Endodermal cell (in vitro differentiated cells): ENCODE measurements at regions not wholly inside any gene's neighbourhood (a gene's known extent, or its start where the extent isn't known, plus 50 kb on each side); places are given as distances from the start of the nearest gene placed in this dataset.

Experiments used
- DNase-seq: peaks from one replicate; pipeline ENCODE4 v3.0.0-alpha.2; 2017
- H3K27ac ChIP-seq: 2 replicates; pipeline ENCODE4 v1.5.1; 2013; ENCODE audit warnings: mild to moderate bottlenecking, low read depth, low read length, moderate library complexity
- H3K27me3 ChIP-seq: 2 replicates; pipeline ENCODE4 v1.6.1; 2013; ENCODE audit warnings: mild to moderate bottlenecking, low read length, moderate library complexity; ENCODE audit not compliant: insufficient read depth, control insufficient read depth, poor library complexity, severe bottlenecking
- H3K36me3 ChIP-seq: 2 replicates; pipeline ENCODE4 v1.7.0; 2013; ENCODE audit warnings: mild to moderate bottlenecking, low read length, moderate library complexity; ENCODE audit not compliant: control insufficient read depth, insufficient read depth
- H3K4me1 ChIP-seq: one replicate; pipeline ENCODE4 v1.7.0; 2013; ENCODE audit warnings: low read length; ENCODE audit not compliant: control insufficient read depth, insufficient read depth
- H3K4me3 ChIP-seq: 2 replicates; pipeline ENCODE4 v1.5.1; 2013; ENCODE audit warnings: mild to moderate bottlenecking, low read length, moderate library complexity
- H3K9ac ChIP-seq: 2 replicates; pipeline ENCODE4 v1.6.1; 2013; ENCODE audit warnings: mild to moderate bottlenecking, low read length, moderate library complexity; ENCODE audit not compliant: poor library complexity, severe bottlenecking; ENCODE audit errors: extremely low read depth
- H3K9me3 ChIP-seq: 2 replicates; pipeline ENCODE4 v1.6.1; 2013; ENCODE audit warnings: mild to moderate bottlenecking, low read length, moderate library complexity; ENCODE audit not compliant: control insufficient read depth
- H3K27ac Mint-ChIP-seq: 2 replicates; pipeline ENCODE4 v1.8.0; 2020; ENCODE audit warnings: mixed read lengths
- H3K27me3 Mint-ChIP-seq: 2 replicates; pipeline ENCODE4 v1.8.0; 2021; ENCODE audit warnings: mild to moderate bottlenecking, mixed read lengths; ENCODE audit not compliant: insufficient read depth
- H3K36me3 Mint-ChIP-seq: 2 replicates; pipeline ENCODE4 v1.8.0; 2020; ENCODE audit warnings: low read depth, mixed read lengths
- H3K4me1 Mint-ChIP-seq: 2 replicates; pipeline ENCODE4 v1.8.0; 2020; ENCODE audit warnings: mixed read lengths
- H3K4me3 Mint-ChIP-seq: 2 replicates; pipeline ENCODE4 v1.8.0; 2020; ENCODE audit warnings: mild to moderate bottlenecking, moderate library complexity, mixed read lengths
- H3K9me3 Mint-ChIP-seq: 2 replicates; pipeline ENCODE4 v1.8.0; 2020; ENCODE audit warnings: mild to moderate bottlenecking, mixed read lengths
- WGBS, 2 experiments: methylation state at CpG; one replicate each; pipeline versions ENCODE4 v1.1.5 to v1.1.7; 2013; ENCODE audit warnings: missing lambda C conversion rate in 2 of 2, mixed read lengths in 1 of 2; ENCODE audit not compliant: insufficient coverage in 1 of 2, insufficient read length in 1 of 2; 5-methylcytosine and 5-hydroxymethylcytosine counted together
- TF ChIP-seq, protein P1 (sequence below): fragments of 200-600 bp; sonication (generic); conservative IDR thresholded peaks from 2 replicates; pipeline ENCODE4 v1.5.0; 2021; ENCODE audit warnings: antibody characterized with exemption, mild to moderate bottlenecking

DNA sequence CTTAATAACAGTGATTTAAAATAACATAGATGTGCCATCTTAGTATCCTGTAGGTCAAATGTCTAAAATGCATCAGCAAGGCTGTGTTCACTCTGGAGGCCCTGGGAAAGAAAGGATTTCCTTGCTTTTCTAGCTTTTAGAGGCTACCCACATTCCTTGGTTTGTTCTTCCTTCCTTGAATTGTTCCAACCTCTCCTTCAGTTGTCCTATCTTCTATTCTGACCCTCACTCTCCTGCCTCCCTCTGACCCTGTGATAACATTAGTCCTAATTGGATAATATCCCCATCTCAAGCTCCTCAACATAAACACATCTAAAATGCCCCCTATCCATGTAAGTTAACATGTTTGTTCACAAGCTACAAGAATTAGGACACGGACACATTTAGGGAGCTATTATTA lies 733.5 kb downstream of the SOCS6 start:
- H3K9me3 ChIP-seq, result peaks cover 65% of the 10 kb centered on the region
- no peaks in the 10 kb centered on the region for H3K36me3 Mint-ChIP-seq
- WGBS, 2 experiments, result 63% methylated on average over 1 of the region's 1 CpG; no CpG with 5 or more reads in 1 of the 2 experiments
- no peak overlapping the region for H3K27ac Mint-ChIP-seq
- H3K27ac ChIP-seq, result no peak overlapping the region
- H3K27me3 ChIP-seq, result no peaks in the 10 kb centered on the region
- no peaks in the 10 kb centered on the region for H3K27me3 Mint-ChIP-seq
- peaks cover 3% of the 10 kb centered on the region for H3K9me3 Mint-ChIP-seq
- DNase-seq, result no peak
- no peak overlapping the region for H3K9ac ChIP-seq
- no peaks in the 10 kb centered on the region for H3K4me1 Mint-ChIP-seq
- TF ChIP-seq, protein P1, sequence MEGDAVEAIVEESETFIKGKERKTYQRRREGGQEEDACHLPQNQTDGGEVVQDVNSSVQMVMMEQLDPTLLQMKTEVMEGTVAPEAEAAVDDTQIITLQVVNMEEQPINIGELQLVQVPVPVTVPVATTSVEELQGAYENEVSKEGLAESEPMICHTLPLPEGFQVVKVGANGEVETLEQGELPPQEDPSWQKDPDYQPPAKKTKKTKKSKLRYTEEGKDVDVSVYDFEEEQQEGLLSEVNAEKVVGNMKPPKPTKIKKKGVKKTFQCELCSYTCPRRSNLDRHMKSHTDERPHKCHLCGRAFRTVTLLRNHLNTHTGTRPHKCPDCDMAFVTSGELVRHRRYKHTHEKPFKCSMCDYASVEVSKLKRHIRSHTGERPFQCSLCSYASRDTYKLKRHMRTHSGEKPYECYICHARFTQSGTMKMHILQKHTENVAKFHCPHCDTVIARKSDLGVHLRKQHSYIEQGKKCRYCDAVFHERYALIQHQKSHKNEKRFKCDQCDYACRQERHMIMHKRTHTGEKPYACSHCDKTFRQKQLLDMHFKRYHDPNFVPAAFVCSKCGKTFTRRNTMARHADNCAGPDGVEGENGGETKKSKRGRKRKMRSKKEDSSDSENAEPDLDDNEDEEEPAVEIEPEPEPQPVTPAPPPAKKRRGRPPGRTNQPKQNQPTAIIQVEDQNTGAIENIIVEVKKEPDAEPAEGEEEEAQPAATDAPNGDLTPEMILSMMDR, result no peak
- no peaks in the 10 kb centered on the region for H3K4me1 ChIP-seq
- H3K4me3 Mint-ChIP-seq, result no peak overlapping the region
- H3K36me3 ChIP-seq, result no peaks in the 10 kb centered on the region
- no peak overlapping the region for H3K4me3 ChIP-seq

DNA sequence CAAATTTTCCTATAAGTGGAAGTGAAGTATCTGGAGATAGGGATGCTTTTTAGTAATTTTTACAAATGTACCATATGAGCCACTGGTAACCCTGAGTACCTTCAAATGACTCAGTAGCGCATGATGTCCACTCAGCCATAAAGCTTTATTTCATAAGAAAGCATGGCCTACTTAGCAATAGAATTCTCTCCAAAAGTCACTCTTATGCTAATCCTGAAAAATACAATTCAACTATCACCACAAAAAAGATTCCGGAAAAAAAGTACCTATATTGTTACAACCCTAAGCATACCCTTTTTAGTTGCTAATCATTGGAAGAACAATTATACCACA lies 732.2 kb downstream of the SOCS6 start:
- TF ChIP-seq, protein P1, result no peak
- Histone ChIP-seq H3K36me3 (no peaks in the 10 kb centered on the region), H3K4me1 (no peaks in the 10 kb centered on the region), H3K9ac (no peak overlapping the region), H3K27me3 (no peaks in the 10 kb centered on the region), H3K27ac (no peak overlapping the region), H3K9me3 (peaks cover 73% of the 10 kb centered on the region), H3K4me3 (no peak overlapping the region)
- Mint-ChIP-seq H3K36me3 (no peaks in the 10 kb centered on the region), H3K27ac (no peak overlapping the region), H3K4me3 (no peak overlapping the region), H3K27me3 (no peaks in the 10 kb centered on the region), H3K4me1 (no peaks in the 10 kb centered on the region), H3K9me3 (peaks cover 4% of the 10 kb centered on the region)
- no peak for DNase-seq
- 89 to 100% methylated on average over 2 of the region's 2 CpGs for WGBS, 2 experiments

DNA sequence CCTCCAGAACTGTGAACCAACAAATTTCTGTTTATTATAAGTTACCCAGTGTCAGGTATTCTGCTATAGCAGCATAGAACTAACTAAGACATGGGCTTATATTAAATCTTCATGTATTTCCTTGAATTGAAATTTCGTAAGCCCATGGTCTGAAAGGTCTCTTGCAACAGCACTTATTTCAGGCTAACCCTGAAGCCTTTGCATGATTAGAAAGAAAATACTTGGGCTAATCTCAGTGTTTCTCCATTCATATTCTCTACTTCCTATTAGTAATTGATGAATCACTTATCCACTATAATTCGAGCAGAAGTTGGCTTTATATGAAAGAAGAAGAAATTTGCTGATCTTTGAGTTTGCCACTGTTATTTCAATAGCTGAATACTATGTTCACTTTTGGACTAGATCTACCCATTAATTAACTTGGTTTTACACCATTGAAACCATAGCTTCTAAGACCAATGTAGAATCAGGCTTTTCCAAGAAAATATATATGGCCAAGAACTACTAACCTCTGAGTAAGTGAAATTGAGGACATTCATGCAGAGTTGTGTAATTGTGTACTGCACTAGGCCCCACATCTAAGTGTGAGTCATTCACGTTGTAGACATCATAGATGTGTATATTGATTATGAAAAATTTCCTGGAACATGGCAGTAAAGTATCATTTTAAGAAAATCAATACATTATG lies 731.6 kb downstream of the SOCS6 start:
- H3K27ac ChIP-seq, result no peak overlapping the region
- H3K4me1 Mint-ChIP-seq, result no peaks in the 10 kb centered on the region
- H3K9me3 ChIP-seq, result peaks cover 76% of the 10 kb centered on the region
- WGBS, 2 experiments, result 92 to 100% methylated on average over 1 to 2 of the region's 3 CpGs
- H3K36me3 Mint-ChIP-seq, result no peaks in the 10 kb centered on the region
- TF ChIP-seq, protein P1, result no peak
- peaks cover 4% of the 10 kb centered on the region for H3K9me3 Mint-ChIP-seq
- H3K27ac Mint-ChIP-seq, result no peak overlapping the region
- DNase-seq, result no peak
- H3K9ac ChIP-seq, result no peak overlapping the region
- H3K36me3 ChIP-seq, result no peaks in the 10 kb centered on the region
- no peaks in the 10 kb centered on the region for H3K27me3 ChIP-seq
- H3K27me3 Mint-ChIP-seq, result no peaks in the 10 kb centered on the region
- no peaks in the 10 kb centered on the region for H3K4me1 ChIP-seq
- H3K4me3 Mint-ChIP-seq, result no peak overlapping the region
- H3K4me3 ChIP-seq, result no peak overlapping the region
